ENCODE measurements at regions not wholly inside any gene's neighbourhood (a gene's known extent, or its start where the extent isn't known, plus 50 kb on each side); places are given as distances from the start of the nearest gene placed in this dataset.

DNA sequence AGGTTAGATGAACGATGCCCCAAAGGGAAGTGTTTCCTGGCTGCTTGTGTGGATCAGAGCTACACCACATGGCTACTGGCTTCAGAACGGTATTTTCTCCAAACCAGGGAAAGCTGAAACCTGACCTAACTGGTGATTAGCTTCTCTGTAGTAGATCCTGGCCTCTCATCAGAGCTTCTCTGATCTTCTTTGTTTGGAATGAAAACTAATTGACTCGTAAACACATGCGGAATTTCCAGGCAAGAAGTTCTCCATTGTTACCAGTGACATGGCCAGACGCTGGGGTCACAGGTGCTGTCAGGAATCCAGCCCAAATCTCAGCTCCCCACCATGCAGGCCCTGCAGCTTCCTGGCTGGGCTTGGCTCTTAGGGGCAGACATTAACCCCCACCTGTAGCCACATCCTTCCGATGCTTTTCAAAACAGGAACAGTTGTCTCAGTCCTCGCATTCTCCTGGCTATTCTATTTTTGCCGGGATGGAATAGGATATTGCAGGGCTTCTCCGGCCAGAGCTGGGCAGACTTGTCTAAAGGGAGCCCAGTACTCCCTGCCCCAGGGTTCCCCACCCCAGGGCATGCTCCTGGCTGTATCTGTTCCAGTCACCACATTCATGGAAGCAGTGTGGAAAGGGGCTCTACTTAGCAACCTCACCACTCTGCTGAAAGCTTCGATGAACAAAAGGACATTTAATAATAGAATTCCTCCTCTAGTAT lies 305.4 kb upstream of the F9 start:
- Histone ChIP-seq H3K9ac (ENCODE audit: low read length in 5 of 5) (no peak overlapping the region), H3K4me1 (ENCODE audit: control insufficient read depth in 5 of 5, insufficient read depth in 5 of 5, low read length in 5 of 5) (peaks cover 0 to 14% (median 0%) of the 10 kb centered on the region in 5 donors), H3K9me3 (ENCODE audit: control insufficient read depth in 5 of 5, low read length in 5 of 5) (no peaks in the 10 kb centered on the region), H3K27me3 (ENCODE audit: control insufficient read depth in 5 of 5, insufficient read depth in 4 of 5, low read length in 5 of 5) (peaks cover 0 to 14% (median 2%) of the 10 kb centered on the region in 5 donors), H3K36me3 (ENCODE audit: control insufficient read depth in 5 of 5, insufficient read depth in 5 of 5, low read length in 5 of 5) (no peaks in the 10 kb centered on the region), H3K27ac (ENCODE audit: low read depth, low read length) (no peak overlapping the region), H3K4me3 (ENCODE audit: low read depth in 1 of 5, low read length in 5 of 5) (no peak overlapping the region)

DNA sequence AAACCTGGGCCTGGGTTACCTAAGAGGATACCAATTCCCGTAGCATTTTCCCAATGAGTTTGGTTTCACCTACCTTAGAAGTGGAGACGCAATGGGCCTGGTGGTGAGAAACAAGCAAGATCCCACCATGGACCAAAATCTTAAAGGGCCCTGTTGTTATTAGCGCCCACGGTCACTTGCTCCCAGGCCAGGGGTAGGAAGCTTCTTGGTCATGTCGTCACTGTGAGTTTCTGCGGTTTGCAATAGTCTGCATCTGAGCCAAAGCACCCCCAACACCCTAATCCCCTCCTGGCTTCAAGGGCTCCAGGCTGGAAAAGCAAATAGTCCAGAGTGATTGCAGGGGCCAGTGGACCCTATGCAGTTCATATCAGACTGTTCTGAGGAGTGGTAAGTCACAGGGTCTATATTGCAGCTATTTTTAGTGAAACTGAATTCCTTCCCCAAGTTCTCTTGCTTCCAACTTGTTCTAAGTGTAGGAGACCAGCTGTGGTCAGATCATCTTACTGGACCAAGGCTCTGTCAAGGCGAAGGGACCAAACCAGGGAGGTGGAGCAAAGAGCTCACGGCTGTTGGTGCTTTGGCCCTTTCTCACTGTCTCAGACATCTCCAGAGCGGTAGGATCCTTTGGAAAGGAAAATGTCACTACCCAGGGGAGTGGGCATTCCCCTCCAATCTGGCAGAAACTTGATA lies 307.9 kb upstream of the F9 start:
- Histone ChIP-seq H3K4me3 (ENCODE audit: low read depth in 1 of 5, low read length in 5 of 5) (no peak overlapping the region), H3K27ac (ENCODE audit: low read depth, low read length) (peak overlapping the region; percentile 4), H3K27me3 (ENCODE audit: control insufficient read depth in 5 of 5, insufficient read depth in 4 of 5, low read length in 5 of 5) (peaks cover 0 to 17% (median 2%) of the 10 kb centered on the region in 5 donors), H3K9ac (ENCODE audit: low read length in 5 of 5) (no peak overlapping the region), H3K36me3 (ENCODE audit: control insufficient read depth in 5 of 5, insufficient read depth in 5 of 5, low read length in 5 of 5) (no peaks in the 10 kb centered on the region), H3K9me3 (ENCODE audit: control insufficient read depth in 5 of 5, low read length in 5 of 5) (no peaks in the 10 kb centered on the region), H3K4me1 (ENCODE audit: control insufficient read depth in 5 of 5, insufficient read depth in 5 of 5, low read length in 5 of 5) (peaks cover 0 to 14% (median 0%) of the 10 kb centered on the region in 5 donors)

DNA sequence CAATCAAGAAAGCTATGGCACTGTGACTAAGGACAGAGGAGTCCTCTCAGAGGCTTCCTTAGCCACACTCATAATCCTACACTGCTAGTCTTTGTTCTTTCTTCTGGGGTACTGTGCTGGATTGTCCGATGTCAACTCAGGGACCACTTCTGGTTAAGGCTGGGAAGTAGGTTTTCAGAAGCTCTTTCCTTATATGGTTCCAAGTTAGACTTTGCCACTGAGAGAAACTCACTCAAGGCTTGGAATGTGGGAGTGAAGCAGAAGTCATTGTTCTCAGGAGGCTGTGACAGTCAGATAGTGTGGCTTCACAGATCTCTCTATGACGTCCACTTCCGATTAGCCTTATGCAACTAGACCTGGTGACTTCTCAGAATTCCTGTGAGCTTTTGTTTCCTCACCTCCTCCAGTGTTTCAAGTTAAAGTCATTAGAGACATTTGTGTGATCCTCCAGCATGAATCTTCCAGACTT lies 317.3 kb upstream of the F9 start:
- H3K4me1 ChIP-seq (ENCODE audit: control insufficient read depth in 5 of 5, insufficient read depth in 5 of 5, low read length in 5 of 5): no peaks in the 10 kb centered on the region
- no peaks in the 10 kb centered on the region for H3K9me3 ChIP-seq (ENCODE audit: control insufficient read depth in 5 of 5, low read length in 5 of 5)
- peaks cover 0 to 16% (median 7%) of the 10 kb centered on the region in 5 donors for H3K27me3 ChIP-seq (ENCODE audit: control insufficient read depth in 5 of 5, insufficient read depth in 4 of 5, low read length in 5 of 5)
- no peak overlapping the region for H3K4me3 ChIP-seq (ENCODE audit: low read depth in 1 of 5, low read length in 5 of 5)
- no peaks in the 10 kb centered on the region for H3K36me3 ChIP-seq (ENCODE audit: control insufficient read depth in 5 of 5, insufficient read depth in 5 of 5, low read length in 5 of 5)
- H3K9ac ChIP-seq (ENCODE audit: low read length in 5 of 5): no peak overlapping the region
- H3K27ac ChIP-seq (ENCODE audit: low read depth, low read length): no peak overlapping the region

DNA sequence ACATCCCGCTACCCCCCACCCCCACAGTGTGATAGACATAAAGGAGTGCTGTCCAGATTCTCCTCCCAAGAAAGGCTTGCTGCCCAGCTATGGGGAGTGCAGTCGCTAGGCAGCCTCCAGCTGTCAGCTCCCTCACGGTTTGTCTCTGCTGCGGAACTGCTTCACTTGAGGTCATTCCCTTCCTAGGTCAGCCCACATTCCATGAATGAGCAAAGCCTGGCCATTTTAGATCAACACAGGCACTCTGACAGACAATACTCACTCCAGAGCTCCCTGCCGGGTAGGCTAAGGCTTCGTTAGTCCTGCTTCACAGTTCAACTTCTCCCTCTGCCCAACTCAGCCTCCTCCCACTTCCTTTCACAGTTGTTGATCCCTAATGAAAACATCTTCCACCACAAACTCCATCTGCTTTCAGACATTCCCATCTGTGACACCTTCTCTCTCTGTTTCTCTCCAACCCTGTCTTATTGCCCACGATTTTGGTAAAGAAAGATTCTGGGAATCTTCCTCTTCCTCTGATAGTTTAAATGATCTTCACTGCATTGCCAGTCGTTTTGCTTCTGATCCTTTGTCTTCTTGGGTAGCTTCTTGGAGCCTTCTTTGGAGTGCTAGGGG lies 318.9 kb upstream of the F9 start:
- H3K9ac ChIP-seq (ENCODE audit: low read length in 5 of 5): no peak overlapping the region
- H3K36me3 ChIP-seq (ENCODE audit: control insufficient read depth in 5 of 5, insufficient read depth in 5 of 5, low read length in 5 of 5): no peaks in the 10 kb centered on the region
- no peak overlapping the region for H3K4me3 ChIP-seq (ENCODE audit: low read depth in 1 of 5, low read length in 5 of 5)
- no peaks in the 10 kb centered on the region for H3K4me1 ChIP-seq (ENCODE audit: control insufficient read depth in 5 of 5, insufficient read depth in 5 of 5, low read length in 5 of 5)
- no peaks in the 10 kb centered on the region for H3K9me3 ChIP-seq (ENCODE audit: control insufficient read depth in 5 of 5, low read length in 5 of 5)
- H3K27me3 ChIP-seq (ENCODE audit: control insufficient read depth in 5 of 5, insufficient read depth in 4 of 5, low read length in 5 of 5): peaks cover 0 to 18% (median 7%) of the 10 kb centered on the region in 5 donors
- no peak overlapping the region for H3K27ac ChIP-seq (ENCODE audit: low read depth, low read length)

DNA sequence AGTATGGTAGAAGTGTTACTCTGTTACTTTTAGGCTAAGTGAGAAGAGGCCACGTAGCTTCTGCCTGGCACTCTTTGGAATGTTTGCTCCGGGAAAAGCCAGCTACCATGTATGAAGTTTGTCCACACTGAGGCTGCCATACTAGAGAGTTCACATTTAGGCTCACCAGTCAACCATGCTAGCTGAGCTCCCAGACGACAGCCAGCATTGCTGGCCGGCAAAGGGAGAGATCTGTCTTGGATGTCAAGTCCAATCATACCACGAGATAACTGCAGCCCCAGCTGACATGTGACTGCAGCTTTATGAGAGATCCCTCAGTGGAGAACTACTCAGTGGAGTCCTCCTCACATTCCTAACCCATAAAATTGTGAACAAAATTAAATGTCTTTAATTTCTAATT lies 321.2 kb upstream of the F9 start:
- Histone ChIP-seq H3K9me3 (ENCODE audit: control insufficient read depth in 5 of 5, low read length in 5 of 5) (no peaks in the 10 kb centered on the region), H3K36me3 (ENCODE audit: control insufficient read depth in 5 of 5, insufficient read depth in 5 of 5, low read length in 5 of 5) (no peaks in the 10 kb centered on the region), H3K4me3 (ENCODE audit: low read depth in 1 of 5, low read length in 5 of 5) (no peak overlapping the region), H3K4me1 (ENCODE audit: control insufficient read depth in 5 of 5, insufficient read depth in 5 of 5, low read length in 5 of 5) (no peaks in the 10 kb centered on the region), H3K9ac (ENCODE audit: low read length in 5 of 5) (no peak overlapping the region), H3K27me3 (ENCODE audit: control insufficient read depth in 5 of 5, insufficient read depth in 4 of 5, low read length in 5 of 5) (peaks cover 0 to 20% (median 10%) of the 10 kb centered on the region in 5 donors), H3K27ac (ENCODE audit: low read depth, low read length) (no peak overlapping the region)

DNA sequence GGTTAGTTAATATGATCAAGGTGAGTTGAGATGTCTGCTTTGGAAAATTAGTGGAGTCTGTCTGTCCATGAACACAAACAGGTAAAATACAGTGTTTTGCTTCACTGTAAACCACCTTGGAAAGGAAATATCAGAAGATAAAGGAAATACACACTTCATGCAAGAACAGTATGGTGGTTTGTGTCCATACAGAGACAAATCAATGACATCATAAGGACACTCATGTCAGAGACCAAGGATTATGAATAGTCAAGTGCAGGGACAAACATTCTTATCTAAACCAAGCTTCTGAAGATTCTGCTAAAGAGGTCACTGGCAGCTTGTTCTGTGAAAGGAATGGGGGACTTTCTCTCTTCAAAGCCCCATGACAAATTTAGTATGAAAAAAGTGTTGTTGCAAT lies 322.9 kb upstream of the F9 start:
- Histone ChIP-seq H3K27ac (ENCODE audit: low read depth, low read length) (no peak overlapping the region), H3K27me3 (ENCODE audit: control insufficient read depth in 5 of 5, insufficient read depth in 4 of 5, low read length in 5 of 5) (peaks cover 0 to 22% (median 6%) of the 10 kb centered on the region in 5 donors), H3K9me3 (ENCODE audit: control insufficient read depth in 5 of 5, low read length in 5 of 5) (no peaks in the 10 kb centered on the region), H3K4me1 (ENCODE audit: control insufficient read depth in 5 of 5, insufficient read depth in 5 of 5, low read length in 5 of 5) (peaks cover 0 to 10% (median 6%) of the 10 kb centered on the region in 5 donors), H3K36me3 (ENCODE audit: control insufficient read depth in 5 of 5, insufficient read depth in 5 of 5, low read length in 5 of 5) (no peaks in the 10 kb centered on the region), H3K9ac (ENCODE audit: low read length in 5 of 5) (no peak overlapping the region), H3K4me3 (ENCODE audit: low read depth in 1 of 5, low read length in 5 of 5) (no peak overlapping the region)

DNA sequence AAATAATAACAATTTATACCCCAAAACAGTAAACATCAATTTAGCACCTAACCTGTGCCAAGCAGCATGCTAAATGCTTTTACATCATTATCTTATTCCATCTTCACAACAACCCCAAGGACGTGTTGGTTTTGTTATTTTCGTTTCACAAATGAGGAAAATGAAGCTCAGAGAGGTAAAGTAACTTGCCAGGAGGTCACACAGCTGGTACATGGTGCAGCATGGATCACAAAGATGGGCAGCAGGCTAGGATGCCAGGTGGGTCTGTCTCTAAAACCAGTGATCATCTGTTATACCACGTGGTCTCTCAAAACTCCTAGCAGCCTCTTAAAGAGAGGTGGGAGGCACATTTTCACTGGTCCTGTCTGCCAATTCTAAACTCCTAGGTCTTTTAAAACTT lies 323.6 kb upstream of the F9 start:
- no peak overlapping the region for H3K9ac ChIP-seq (ENCODE audit: low read length in 5 of 5)
- peaks cover 0 to 14% (median 6%) of the 10 kb centered on the region in 5 donors for H3K4me1 ChIP-seq (ENCODE audit: control insufficient read depth in 5 of 5, insufficient read depth in 5 of 5, low read length in 5 of 5)
- no peak overlapping the region for H3K27ac ChIP-seq (ENCODE audit: low read depth, low read length)
- H3K4me3 ChIP-seq (ENCODE audit: low read depth in 1 of 5, low read length in 5 of 5): no peak overlapping the region
- H3K9me3 ChIP-seq (ENCODE audit: control insufficient read depth in 5 of 5, low read length in 5 of 5): no peaks in the 10 kb centered on the region
- H3K36me3 ChIP-seq (ENCODE audit: control insufficient read depth in 5 of 5, insufficient read depth in 5 of 5, low read length in 5 of 5): no peaks in the 10 kb centered on the region
- peaks cover 0 to 21% (median 6%) of the 10 kb centered on the region in 5 donors for H3K27me3 ChIP-seq (ENCODE audit: control insufficient read depth in 5 of 5, insufficient read depth in 4 of 5, low read length in 5 of 5)

DNA sequence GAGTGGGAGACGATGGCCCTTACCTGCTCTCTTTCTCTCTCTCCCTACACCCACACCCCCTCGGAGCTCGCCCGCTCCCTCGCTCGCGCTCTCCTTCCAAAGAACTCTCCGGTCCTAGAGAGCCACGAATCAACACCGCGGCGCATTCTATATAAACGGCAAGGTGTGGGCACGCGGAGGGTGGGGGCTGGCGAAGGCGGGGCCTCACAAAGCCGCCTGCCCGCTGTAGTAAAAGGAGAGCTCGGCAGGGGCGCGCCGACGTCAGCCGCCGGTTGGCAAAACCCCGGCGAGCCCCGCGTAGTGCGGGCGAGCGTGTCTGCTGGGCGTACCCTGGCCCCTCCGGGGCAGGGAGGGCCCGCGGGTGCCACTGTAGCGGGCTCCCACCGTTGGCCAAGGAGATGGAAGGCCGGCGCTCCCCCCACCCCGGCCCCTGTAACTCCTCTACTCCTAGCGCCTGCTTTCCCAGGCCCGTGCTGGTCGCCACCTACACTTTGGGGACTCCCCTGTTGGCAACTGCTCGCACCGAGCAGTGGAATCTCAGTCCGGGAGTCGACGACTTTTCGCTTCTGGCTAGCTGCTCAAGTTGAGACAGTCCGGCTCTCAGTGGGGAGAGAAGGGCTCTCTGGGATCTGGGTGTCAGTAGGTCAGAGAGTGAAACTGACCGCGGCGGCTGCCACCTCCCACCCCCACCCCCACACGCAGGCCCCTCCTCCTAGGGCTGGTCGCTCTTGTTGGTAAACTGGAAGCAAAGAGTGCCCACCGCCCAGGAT lies 325.5 kb upstream of the F9 start:
- Histone ChIP-seq H3K36me3 (ENCODE audit: control insufficient read depth in 5 of 5, insufficient read depth in 5 of 5, low read length in 5 of 5) (no peaks in the 10 kb centered on the region), H3K4me1 (ENCODE audit: control insufficient read depth in 5 of 5, insufficient read depth in 5 of 5, low read length in 5 of 5) (peaks cover 0 to 14% (median 6%) of the 10 kb centered on the region in 5 donors), H3K4me3 (ENCODE audit: low read depth in 1 of 5, low read length in 5 of 5) (peak overlapping the region; percentile 63 to 72 (median 70)), H3K9ac (ENCODE audit: low read length in 5 of 5) (peak overlapping the region in 4 of 5 donors; percentile 43 to 69 (median 55)), H3K27me3 (ENCODE audit: control insufficient read depth in 5 of 5, insufficient read depth in 4 of 5, low read length in 5 of 5) (peaks cover 0 to 17% (median 6%) of the 10 kb centered on the region in 5 donors), H3K27ac (ENCODE audit: low read depth, low read length) (peak overlapping the region; percentile 77), H3K9me3 (ENCODE audit: control insufficient read depth in 5 of 5, low read length in 5 of 5) (no peaks in the 10 kb centered on the region)

DNA sequence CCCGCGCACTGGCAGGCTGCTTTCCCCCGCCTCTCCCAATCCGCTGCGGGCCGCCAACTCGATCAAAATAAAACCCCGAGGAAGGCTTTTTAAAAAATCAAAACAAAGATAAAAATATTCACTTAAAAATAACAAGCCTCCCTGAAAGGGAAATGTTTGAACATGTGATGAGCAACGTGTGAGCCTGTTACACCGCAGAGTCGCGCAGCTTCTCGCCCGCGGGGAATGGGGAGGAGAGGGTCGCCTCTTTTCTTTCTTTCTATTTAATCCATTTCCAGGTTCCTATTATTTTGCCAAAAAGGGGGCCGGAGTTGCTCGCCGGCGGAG lies 326.0 kb upstream of the F9 start:
- H3K4me1 ChIP-seq (ENCODE audit: control insufficient read depth in 5 of 5, insufficient read depth in 5 of 5, low read length in 5 of 5): peaks cover 0 to 14% (median 6%) of the 10 kb centered on the region in 5 donors
- no peaks in the 10 kb centered on the region for H3K36me3 ChIP-seq (ENCODE audit: control insufficient read depth in 5 of 5, insufficient read depth in 5 of 5, low read length in 5 of 5)
- no peaks in the 10 kb centered on the region for H3K9me3 ChIP-seq (ENCODE audit: control insufficient read depth in 5 of 5, low read length in 5 of 5)
- peak overlapping the region; percentile 58 to 72 (median 69) for H3K4me3 ChIP-seq (ENCODE audit: low read depth in 1 of 5, low read length in 5 of 5)
- peak overlapping the region in 4 of 5 donors; percentile 22 to 69 (median 55) for H3K9ac ChIP-seq (ENCODE audit: low read length in 5 of 5)
- peaks cover 0 to 17% (median 5%) of the 10 kb centered on the region in 5 donors for H3K27me3 ChIP-seq (ENCODE audit: control insufficient read depth in 5 of 5, insufficient read depth in 4 of 5, low read length in 5 of 5)
- peak overlapping the region; percentile 77 for H3K27ac ChIP-seq (ENCODE audit: low read depth, low read length)
